BJ (cell line): ENCODE measurements at regions not wholly inside any gene's neighbourhood (a gene's known extent, or its start where the extent isn't known, plus 50 kb on each side); places are given as distances from the start of the nearest gene placed in this dataset.

Source experiments
- CTCF ChIA-PET: fragments of 350-600 bp; formaldehyde crosslinking; extraction: SDS; loops from one replicate; lab custom pipeline; 2021; ENCODE audit warnings: antibody characterized with exemption, inconsistent platforms; lab: Yijun Ruan, JAX
- POLR2A ChIA-PET: fragments of 300-600 bp; sonication (Branson Sonifier 250); formaldehyde crosslinking; extraction: SDS; loops from one replicate; lab custom pipeline; 2021; ENCODE audit warnings: antibody characterized with exemption; lab: Charles Lee
- DNase-seq: peaks from one replicate; pipeline ENCODE4 v3.0.0-alpha.2; 2011; ENCODE audit warnings: low read depth
- H3K27me3 ChIP-seq: 2 replicates; pipeline ENCODE4 v1.6.0; 2011; ENCODE audit warnings: low read length; ENCODE audit not compliant: control insufficient read depth, insufficient read depth
- H3K36me3 ChIP-seq: 2 replicates; pipeline ENCODE4 v1.5.1; 2011; ENCODE audit warnings: low read length; ENCODE audit not compliant: control insufficient read depth, insufficient read depth
- H3K4me3 ChIP-seq: 2 replicates; pipeline ENCODE4 v1.5.1; 2011; ENCODE audit warnings: low read depth, mild to moderate bottlenecking, control low read depth, low read length
- CTCF ChIP-seq: IDR thresholded peaks from 2 replicates; pipeline ENCODE4 v1.5.1; 2011; ENCODE audit warnings: low read depth, mild to moderate bottlenecking, control low read depth, inconsistent platforms, low read length, moderate library complexity; ENCODE audit not compliant: insufficient read depth

GRCh38 chr6:90978046-90978445 is 391.2 kb upstream of the MAP3K7 start:
- Histone ChIP-seq H3K27me3 (no peaks in the 10 kb centered on the region), H3K36me3 (no peaks in the 10 kb centered on the region), H3K4me3 (no peak overlapping the region)
- POLR2A ChIA-PET, result no interaction called here
- CTCF ChIA-PET, result no interaction called here
- no peak for DNase-seq
- TF ChIP-seq CTCF, result no peak

GRCh38 chr6:90977513-90977912 is 390.6 kb upstream of the MAP3K7 start:
- H3K4me3 ChIP-seq, result no peak overlapping the region
- no peaks in the 10 kb centered on the region for H3K36me3 ChIP-seq
- H3K27me3 ChIP-seq, result no peaks in the 10 kb centered on the region
- DNase-seq, result no peak
- POLR2A ChIA-PET, result no interaction called here
- CTCF ChIA-PET, result no interaction called here
- no peak for TF ChIP-seq CTCF

GRCh38 chr6:90976341-90976740 is 389.5 kb upstream of the MAP3K7 start:
- CTCF ChIA-PET, result no interaction called here

GRCh38 chr6:90975741-90976140 is 388.9 kb upstream of the MAP3K7 start:
- CTCF ChIA-PET, result no interaction called here

More at GRCh38 chr6:90976341-90976740, 389.5 kb upstream of the MAP3K7 start:
- no peak overlapping the region for H3K4me3 ChIP-seq
- H3K27me3 ChIP-seq, result no peaks in the 10 kb centered on the region
- no peak for DNase-seq
- H3K36me3 ChIP-seq, result no peaks in the 10 kb centered on the region
- TF ChIP-seq CTCF, result no peak
- POLR2A ChIA-PET, result no interaction called here

GRCh38 chr6:90973188-90973587 is 386.3 kb upstream of the MAP3K7 start:
- no peak for TF ChIP-seq CTCF
- H3K36me3 ChIP-seq, result no peaks in the 10 kb centered on the region
- no peak for DNase-seq
- no peak overlapping the region for H3K4me3 ChIP-seq
- ChIA-PET CTCF (no interaction called here), POLR2A (no interaction called here)
- no peaks in the 10 kb centered on the region for H3K27me3 ChIP-seq

More at GRCh38 chr6:90975741-90976140, 388.9 kb upstream of the MAP3K7 start:
- no peaks in the 10 kb centered on the region for H3K27me3 ChIP-seq
- TF ChIP-seq CTCF, result no peak
- DNase-seq, result no peak
- H3K4me3 ChIP-seq, result no peak overlapping the region
- no peaks in the 10 kb centered on the region for H3K36me3 ChIP-seq
- POLR2A ChIA-PET, result no interaction called here
